WI38 (cell line): ENCODE measurements at regions not wholly inside any gene's neighbourhood (a gene's known extent, or its start where the extent isn't known, plus 50 kb on each side); places are given as distances from the start of the nearest gene placed in this dataset.

Experiments used
- H3K4me3 ChIP-seq: 2 replicates; pipeline ENCODE4 v1.5.1; 2011; ENCODE audit warnings: low read depth, mild to moderate bottlenecking, control low read depth, low read length
- TF ChIP-seq, protein P1 (sequence below): IDR thresholded peaks from 2 replicates; pipeline ENCODE4 v1.5.1; 2012; ENCODE audit warnings: low read depth, mild to moderate bottlenecking, control low read depth, low read length

- no peak overlapping the region for H3K4me3 ChIP-seq
- TF ChIP-seq, protein P1, sequence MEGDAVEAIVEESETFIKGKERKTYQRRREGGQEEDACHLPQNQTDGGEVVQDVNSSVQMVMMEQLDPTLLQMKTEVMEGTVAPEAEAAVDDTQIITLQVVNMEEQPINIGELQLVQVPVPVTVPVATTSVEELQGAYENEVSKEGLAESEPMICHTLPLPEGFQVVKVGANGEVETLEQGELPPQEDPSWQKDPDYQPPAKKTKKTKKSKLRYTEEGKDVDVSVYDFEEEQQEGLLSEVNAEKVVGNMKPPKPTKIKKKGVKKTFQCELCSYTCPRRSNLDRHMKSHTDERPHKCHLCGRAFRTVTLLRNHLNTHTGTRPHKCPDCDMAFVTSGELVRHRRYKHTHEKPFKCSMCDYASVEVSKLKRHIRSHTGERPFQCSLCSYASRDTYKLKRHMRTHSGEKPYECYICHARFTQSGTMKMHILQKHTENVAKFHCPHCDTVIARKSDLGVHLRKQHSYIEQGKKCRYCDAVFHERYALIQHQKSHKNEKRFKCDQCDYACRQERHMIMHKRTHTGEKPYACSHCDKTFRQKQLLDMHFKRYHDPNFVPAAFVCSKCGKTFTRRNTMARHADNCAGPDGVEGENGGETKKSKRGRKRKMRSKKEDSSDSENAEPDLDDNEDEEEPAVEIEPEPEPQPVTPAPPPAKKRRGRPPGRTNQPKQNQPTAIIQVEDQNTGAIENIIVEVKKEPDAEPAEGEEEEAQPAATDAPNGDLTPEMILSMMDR = no peak
Observed at GRCh38 chr22:27273853-27274252, 527.7 kb downstream of the MN1 start.

DNA sequence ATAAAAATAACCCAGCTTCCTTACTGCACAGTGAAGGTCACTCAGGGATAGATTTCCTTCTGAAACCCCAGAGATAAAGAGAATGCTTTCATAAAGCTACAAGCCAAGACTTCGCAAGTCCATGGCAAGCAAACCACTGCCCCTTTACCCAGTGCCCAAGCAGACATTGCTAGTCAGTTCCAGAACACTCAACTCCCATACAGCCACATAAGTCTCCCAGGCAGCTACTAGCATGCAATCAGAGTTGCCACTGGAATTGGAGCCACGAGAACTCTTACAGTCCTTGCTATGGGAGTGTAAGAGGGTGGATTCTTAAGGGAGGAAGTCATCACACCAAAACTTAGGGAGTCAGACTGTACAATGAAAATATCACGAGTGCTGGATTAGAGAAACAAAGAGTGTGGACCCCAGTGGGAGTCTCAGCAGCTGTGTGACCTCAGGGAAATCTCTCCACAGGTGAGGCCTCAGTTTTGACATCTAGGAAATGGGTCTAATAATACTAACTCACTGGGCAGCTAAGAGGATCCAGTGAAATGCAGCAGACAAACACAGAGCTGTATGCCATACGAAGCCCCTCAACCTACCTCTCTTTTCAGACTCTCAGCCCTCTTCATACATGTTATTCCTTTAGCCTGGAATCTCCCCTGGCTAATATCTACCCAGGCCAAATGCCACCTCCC, 526.6 kb downstream of the MN1 start:
- TF ChIP-seq, protein P1 = no peak
- no peak overlapping the region for H3K4me3 ChIP-seq

- TF ChIP-seq, protein P1 = no peak
Observed at GRCh38 chr22:27278946-27279345, 522.6 kb downstream of the MN1 start.

DNA sequence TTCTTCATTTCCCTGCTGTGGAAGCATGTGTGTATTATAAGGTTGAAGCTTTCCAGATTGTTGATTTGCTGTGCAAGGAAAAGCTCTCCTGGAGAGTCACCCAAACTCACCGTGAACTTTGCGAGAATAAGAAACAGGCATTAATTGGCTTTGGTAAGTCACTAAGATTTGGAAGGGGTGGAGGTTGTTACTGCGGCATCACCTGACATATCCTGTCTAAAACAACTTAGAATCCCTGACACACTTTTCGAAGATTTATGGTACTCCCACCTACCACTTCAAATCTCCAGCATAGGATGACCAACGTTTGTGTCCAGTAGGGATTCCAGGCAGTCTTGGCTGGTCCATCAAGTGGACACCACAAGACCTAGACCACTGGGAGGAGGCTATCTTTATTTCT, 518.3 kb downstream of the MN1 start:
- TF ChIP-seq, protein P1 = no peak
- H3K4me3 ChIP-seq = no peak overlapping the region

More at GRCh38 chr22:27278946-27279345, 522.6 kb downstream of the MN1 start:
- H3K4me3 ChIP-seq = no peak overlapping the region

GRCh38 chr22:27283714-27284113, 517.8 kb downstream of the MN1 start:
- TF ChIP-seq, protein P1 = no peak
- no peak overlapping the region for H3K4me3 ChIP-seq

- TF ChIP-seq, protein P1 = no peak
- no peak overlapping the region for H3K4me3 ChIP-seq
Observed at GRCh38 chr22:27284324-27284723, 517.2 kb downstream of the MN1 start.

DNA sequence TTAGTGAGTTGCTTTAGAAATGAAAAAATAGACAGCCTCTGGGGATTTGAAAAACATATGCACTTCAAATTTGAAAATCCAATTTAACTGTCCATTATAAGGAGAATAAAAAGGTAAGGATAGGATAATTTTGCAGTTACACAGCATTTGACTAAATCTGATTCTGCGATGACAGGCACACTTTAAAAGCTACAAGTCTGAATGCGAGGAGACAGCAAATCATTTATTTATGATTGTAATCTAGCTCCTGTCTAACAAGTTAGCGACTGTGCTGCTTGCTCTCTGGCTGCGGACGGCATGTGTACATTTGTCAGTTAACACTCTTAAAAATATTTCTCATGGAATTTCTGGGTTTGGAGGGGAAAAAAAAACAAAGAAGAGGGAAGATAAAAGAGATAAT, 514.8 kb downstream of the MN1 start:
- TF ChIP-seq, protein P1 = no peak
- H3K4me3 ChIP-seq = no peak overlapping the region
